ENCODE measurements at regions not wholly inside any gene's neighbourhood (a gene's known extent, or its start where the extent isn't known, plus 50 kb on each side); places are given as distances from the start of the nearest gene placed in this dataset.

- Histone ChIP-seq H2BK20ac (ENCODE audit: low read depth, low read length, poor library complexity, severe bottlenecking) (no peak overlapping the region), H3K9ac (ENCODE audit: extremely low read depth, insufficient read length, low read length) (no peak overlapping the region), H3K14ac (ENCODE audit: insufficient read depth, low read length) (no peak overlapping the region), H2BK15ac (ENCODE audit: low read depth, low read length) (no peak overlapping the region), H2BK120ac (ENCODE audit: low read depth, low read length, poor library complexity, severe bottlenecking) (no peak overlapping the region), H2BK5ac (ENCODE audit: insufficient read length, low read length) (no peak overlapping the region), H2AK5ac (ENCODE audit: insufficient read length, low read length) (no peak overlapping the region), H3K9me3 (ENCODE audit: control insufficient read depth, low read depth, low read length) (no peaks in the 10 kb centered on the region), H3K23me2 (ENCODE audit: insufficient read length, low read depth, low read length, poor library complexity, severe bottlenecking) (no peaks in the 10 kb centered on the region), H3K4me1 (ENCODE audit: insufficient read depth, low read length) (no peaks in the 10 kb centered on the region), H3K4me2 (ENCODE audit: insufficient read depth, insufficient read length, low read length) (no peak overlapping the region), H2AFZ (ENCODE audit: low read length) (no peak overlapping the region), H2BK12ac (ENCODE audit: insufficient read length, low read depth, low read length) (no peak overlapping the region), H3K27ac (ENCODE audit: insufficient read length, low read depth, low read length) (no peak overlapping the region), H4K91ac (ENCODE audit: insufficient read length, low read depth, low read length) (no peak overlapping the region), H3K56ac (ENCODE audit: insufficient read length, low read depth, low read length) (no peak overlapping the region), H3K18ac (ENCODE audit: insufficient read length, low read depth, low read length) (no peak overlapping the region), H4K8ac (replicated peaks; ENCODE audit: insufficient read length, low read depth, low read length) (no peak overlapping the region), H3K4ac (ENCODE audit: low read depth, low read length) (no peak overlapping the region), H3T11ph (ENCODE audit: low read length) (no peak overlapping the region), H4K5ac (ENCODE audit: insufficient read length, low read depth, low read length) (no peak overlapping the region), H4K20me1 (ENCODE audit: control insufficient read depth, insufficient read depth, insufficient read length) (no peaks in the 10 kb centered on the region), H3K79me2 (ENCODE audit: insufficient read depth, low read length) (no peaks in the 10 kb centered on the region), H3K27me3 (ENCODE audit: insufficient read depth, low read length) (no peaks in the 10 kb centered on the region), H3K23ac (ENCODE audit: insufficient read length, low read depth, low read length) (no peak overlapping the region), H3K79me1 (ENCODE audit: insufficient read depth, low read depth, low read length, poor library complexity, severe bottlenecking) (no peaks in the 10 kb centered on the region)
- no CpG with 5 or more reads among the region's 3 CpGs for WGBS (ENCODE audit: extremely low coverage, insufficient read length, low lambda C conversion rate)
- Mint-ChIP-seq H3K36me3 (ENCODE audit: insufficient read depth in 1 of 3, low read depth in 3 of 3) (no peaks in the 10 kb centered on the region; a peak in 1 of 7 replicates), H3K4me3 (no peak overlapping the region), H3K27me3 (ENCODE audit: low read depth) (no peaks in the 10 kb centered on the region), H3K4me1 (no peaks in the 10 kb centered on the region), H3K27ac (no peak overlapping the region), H3K9me3 (no peaks in the 10 kb centered on the region; a peak in 2 of 5 replicates)
- TF ChIP-seq, protein P1, sequence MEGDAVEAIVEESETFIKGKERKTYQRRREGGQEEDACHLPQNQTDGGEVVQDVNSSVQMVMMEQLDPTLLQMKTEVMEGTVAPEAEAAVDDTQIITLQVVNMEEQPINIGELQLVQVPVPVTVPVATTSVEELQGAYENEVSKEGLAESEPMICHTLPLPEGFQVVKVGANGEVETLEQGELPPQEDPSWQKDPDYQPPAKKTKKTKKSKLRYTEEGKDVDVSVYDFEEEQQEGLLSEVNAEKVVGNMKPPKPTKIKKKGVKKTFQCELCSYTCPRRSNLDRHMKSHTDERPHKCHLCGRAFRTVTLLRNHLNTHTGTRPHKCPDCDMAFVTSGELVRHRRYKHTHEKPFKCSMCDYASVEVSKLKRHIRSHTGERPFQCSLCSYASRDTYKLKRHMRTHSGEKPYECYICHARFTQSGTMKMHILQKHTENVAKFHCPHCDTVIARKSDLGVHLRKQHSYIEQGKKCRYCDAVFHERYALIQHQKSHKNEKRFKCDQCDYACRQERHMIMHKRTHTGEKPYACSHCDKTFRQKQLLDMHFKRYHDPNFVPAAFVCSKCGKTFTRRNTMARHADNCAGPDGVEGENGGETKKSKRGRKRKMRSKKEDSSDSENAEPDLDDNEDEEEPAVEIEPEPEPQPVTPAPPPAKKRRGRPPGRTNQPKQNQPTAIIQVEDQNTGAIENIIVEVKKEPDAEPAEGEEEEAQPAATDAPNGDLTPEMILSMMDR (conservative IDR thresholded peaks at IDR 0.05): no peak
- DNase-seq: no peak
Observed at GRCh38 chr2:225295102-225295501, 104.4 kb upstream of the NYAP2 start.
